ENCODE measurements at regions not wholly inside any gene's neighbourhood (a gene's known extent, or its start where the extent isn't known, plus 50 kb on each side); places are given as distances from the start of the nearest gene placed in this dataset.

GRCh38 chr2:44112096-44112495 is 56.6 kb upstream of the PPM1B start:
- Histone ChIP-seq H3K4me3 (ENCODE audit: extremely low read depth in 1 of 4, insufficient read depth in 2 of 4, low read depth in 3 of 4, low read length in 4 of 4) (no peak overlapping the region), H3K4me2 (ENCODE audit: insufficient read depth in 1 of 2, low read depth in 2 of 2, low read length in 2 of 2) (no peak overlapping the region), H4K5ac (ENCODE audit: insufficient read length, low read depth, low read length) (no peak overlapping the region), H3K79me2 (ENCODE audit: control insufficient read depth in 1 of 2, insufficient read depth in 2 of 2, low read length in 2 of 2) (no peaks in the 10 kb centered on the region), H2BK12ac (ENCODE audit: low read depth, low read length) (no peak overlapping the region), H3K9me3 (ENCODE audit: insufficient read depth in 2 of 2, low read depth in 1 of 2, low read length in 1 of 2) (no peaks in the 10 kb centered on the region), H3K27ac (ENCODE audit: low read depth, low read length) (no peak overlapping the region), H2BK120ac (replicated peaks; ENCODE audit: low read depth, low read length) (no peak overlapping the region), H3K9ac (replicated peaks in 1 of 4; ENCODE audit: extremely low read depth in 1 of 4, low read depth in 3 of 4, low read length in 3 of 4) (no peak overlapping the region), H3K79me1 (ENCODE audit: low read depth, low read length) (no peaks in the 10 kb centered on the region), H3K14ac (ENCODE audit: insufficient read length) (no peak overlapping the region), H3K36me3 (ENCODE audit: control insufficient read depth in 2 of 4, insufficient read depth in 4 of 4, low read length in 3 of 4) (no peaks in the 10 kb centered on the region), H3K56ac (replicated peaks; ENCODE audit: insufficient read length, low read depth, low read length) (no peak overlapping the region), H4K8ac (ENCODE audit: extremely low read depth, insufficient read depth, low read length) (no peak overlapping the region), H2AFZ (ENCODE audit: low read length) (no peak overlapping the region; the same call in 1 of the 2 replicates), H3K4ac (replicated peaks; ENCODE audit: insufficient read length, low read depth, low read length) (no peak overlapping the region), H4K91ac (replicated peaks; ENCODE audit: insufficient read length, low read length) (no peak overlapping the region), H3K4me1 (replicated peaks in 1 of 4; ENCODE audit: control insufficient read depth in 3 of 4, insufficient read depth in 4 of 4, low read length in 3 of 4) (no peaks in the 10 kb centered on the region), H2BK15ac (ENCODE audit: low read length) (no peak overlapping the region), H2BK20ac (ENCODE audit: low read length) (0 out of 2 replicates have a peak overlapping the region, but pooled peaks have one; percentile 21), H3K27me3 (replicated peaks in 1 of 4; ENCODE audit: control insufficient read depth in 3 of 4, extremely low read depth in 1 of 4, insufficient read depth in 3 of 4, low read length in 3 of 4) (no peaks in the 10 kb centered on the region), H2BK5ac (ENCODE audit: low read depth, low read length) (no peak overlapping the region), H3K23ac (ENCODE audit: insufficient read length) (no peak overlapping the region), H2AK5ac (ENCODE audit: low read depth, low read length) (no peak overlapping the region), H3K23me2 (ENCODE audit: low read depth, low read length) (no peaks in the 10 kb centered on the region; the same call in 1 of the 2 replicates), H4K20me1 (replicated peaks in 1 of 2; ENCODE audit: control insufficient read depth in 1 of 2, insufficient read depth in 2 of 2, low read length in 2 of 2) (no peaks in the 10 kb centered on the region), H3K18ac (ENCODE audit: extremely low read depth, low read length) (no peak overlapping the region)
- no peak for FAIRE-seq
- ChIA-PET POLR2A (ENCODE audit: partially characterized antibody) (no interaction called here), CTCF (ENCODE audit: partially characterized antibody) (interaction anchor here (1.0 to 1.3 kb wide), 3 partner anchors 13 to 25 kb away, joined by 4 to 5 read pairs (median 4); no protein-coding TSS in a partner anchor)
- DNase-seq (ENCODE audit: low read depth in 1 of 2, low spot score in 2 of 2) = no peak
- TF ChIP-seq CBX8 (IDR thresholded peaks at IDR 0.05; ENCODE audit: borderline replicate concordance, low read depth, low read length) (no peak), SP1 (IDR thresholded peaks at IDR 0.05; ENCODE audit: low read depth, low read length) (no peak), NRF1 (IDR thresholded peaks at IDR 0.05; ENCODE audit: low read depth, low read length) (no peak), CBX5 (IDR thresholded peaks at IDR 0.05; ENCODE audit: low read depth, low read length) (no peak), KDM5A (IDR thresholded peaks at IDR 0.05; ENCODE audit: low read length) (no peak)
